ENCODE measurements at regions not wholly inside any gene's neighbourhood (a gene's known extent, or its start where the extent isn't known, plus 50 kb on each side); places are given as distances from the start of the nearest gene placed in this dataset.
A peak's percentile ranks its signal among the peaks of the same experiment; 100 is the strongest.

- Histone ChIP-seq H3K4me1 (replicated peaks in 1 of 2) (no peaks in the 10 kb centered on the region), H3K27ac (no peak overlapping the region), H3K4me3 (no peak overlapping the region)
- 82 to 100% (median 98%) methylated on average over 1 to 2 of the region's 2 CpGs for WGBS, 10 experiments
- in situ Hi-C loops (cut with MboI; ENCODE audit: low pct_unique_long_range_greater_than_20kb in 2 of 9, low sequenced_read_pairs in 9 of 9, unreplicated experiment in 9 of 9), result no loop called here
- no peak for ATAC-seq (replicated peaks in 6 of 8)
These were observed 263.5 kb downstream of the LMO4 start for GRCh38 chr1:87592156-87592555.

GRCh38 chr1:87594736-87595383 lies 266.2 kb downstream of the LMO4 start:
- Histone ChIP-seq H3K4me1 (replicated peaks in 1 of 2) (peaks cover 4 to 9% of the 10 kb centered on the region in 2 donors), H3K27ac (no peak overlapping the region), H3K4me3 (no peak overlapping the region)
- in situ Hi-C loops (cut with MboI; ENCODE audit: low pct_unique_long_range_greater_than_20kb in 2 of 9, low sequenced_read_pairs in 9 of 9, unreplicated experiment in 9 of 9), result no loop called here
- 8 to 89% (median 79%) methylated on average over 5 to 8 of the region's 8 CpGs; no CpG with 5 or more reads in 1 of the 10 experiments for WGBS, 10 experiments
- peak in 6 of 8 experiments; percentile 38 to 97 (median 60) for ATAC-seq (replicated peaks in 6 of 8)

DNA sequence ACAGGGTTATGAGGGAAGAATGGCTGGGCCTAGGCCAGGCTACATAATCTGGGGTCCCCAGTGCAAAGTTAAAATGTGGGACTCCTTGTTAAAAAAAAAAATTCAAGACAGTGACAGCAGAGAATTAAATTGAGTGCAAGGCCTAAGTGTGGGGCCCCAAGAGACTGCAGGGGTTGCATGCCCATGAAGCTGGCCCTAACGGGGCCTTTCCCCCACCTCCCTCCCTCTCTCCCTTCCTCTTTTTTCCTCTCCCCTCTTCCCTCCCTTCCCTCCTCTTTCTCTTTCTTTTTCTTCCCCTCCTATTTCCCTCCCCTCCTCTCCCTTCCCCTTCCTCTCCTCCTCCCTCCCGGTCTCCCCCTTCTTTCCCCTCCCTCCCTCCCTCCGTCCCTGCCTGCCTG lies 266.7 kb downstream of the LMO4 start:
- in situ Hi-C loops (cut with MboI; ENCODE audit: low pct_unique_long_range_greater_than_20kb in 2 of 9, low sequenced_read_pairs in 9 of 9, unreplicated experiment in 9 of 9), result no loop called here
- no peak for ATAC-seq (replicated peaks in 6 of 8)

GRCh38 chr1:87598429-87598828 lies 269.7 kb downstream of the LMO4 start:
- 67 to 100% (median 74%) methylated on average over 1 to 3 of the region's 3 CpGs; no CpG with 5 or more reads in 2 of the 10 experiments for WGBS, 10 experiments
- Histone ChIP-seq H3K4me3 (no peak overlapping the region), H3K4me1 (replicated peaks in 1 of 2) (peaks cover 16 to 18% of the 10 kb centered on the region in 2 donors), H3K27ac (no peak overlapping the region)
- peak in 1 of 8 experiments; percentile 12 for ATAC-seq (replicated peaks in 6 of 8)
- in situ Hi-C loops (cut with MboI; ENCODE audit: low pct_unique_long_range_greater_than_20kb in 2 of 9, low sequenced_read_pairs in 9 of 9, unreplicated experiment in 9 of 9), result no loop called here

More for the DNA sequence above, 266.7 kb downstream of the LMO4 start:
- no CpG with 5 or more reads among the region's 3 CpGs for WGBS, 10 experiments
- Histone ChIP-seq H3K4me3 (no peak overlapping the region), H3K27ac (no peak overlapping the region), H3K4me1 (replicated peaks in 1 of 2) (peaks cover 10 to 14% of the 10 kb centered on the region in 2 donors)

DNA sequence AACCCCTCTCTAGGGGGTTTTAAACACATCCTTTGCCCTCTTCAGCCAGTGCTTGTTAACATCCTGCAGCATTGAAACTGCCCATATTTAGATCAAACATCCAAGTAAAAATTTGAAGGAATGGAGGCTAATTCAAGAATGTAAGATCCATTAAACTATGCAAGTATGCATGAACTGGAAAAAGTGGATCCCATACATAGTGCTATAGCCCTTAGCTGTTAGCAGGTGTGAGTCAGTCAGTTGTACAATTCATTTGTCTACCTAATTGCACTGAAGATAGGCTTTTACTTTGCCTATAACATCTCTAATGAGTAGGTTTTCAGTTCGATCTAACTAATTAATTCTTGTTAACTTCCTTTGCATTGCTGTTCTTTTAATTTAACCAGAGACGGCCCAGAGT lies 270.9 kb downstream of the LMO4 start:
- in situ Hi-C loops (cut with MboI; ENCODE audit: low pct_unique_long_range_greater_than_20kb in 2 of 9, low sequenced_read_pairs in 9 of 9, unreplicated experiment in 9 of 9), result no loop called here
- Histone ChIP-seq H3K4me1 (replicated peaks in 1 of 2) (peaks cover 16 to 18% of the 10 kb centered on the region in 2 donors), H3K27ac (no peak overlapping the region), H3K4me3 (no peak overlapping the region)
- peak; percentile 27 to 77 (median 40) for ATAC-seq (replicated peaks in 6 of 8)
- WGBS, 10 experiments, result 21 to 86% (median 46%) methylated on average over 1 to 2 of the region's 2 CpGs; no CpG with 5 or more reads in 2 of the 10 experiments

DNA sequence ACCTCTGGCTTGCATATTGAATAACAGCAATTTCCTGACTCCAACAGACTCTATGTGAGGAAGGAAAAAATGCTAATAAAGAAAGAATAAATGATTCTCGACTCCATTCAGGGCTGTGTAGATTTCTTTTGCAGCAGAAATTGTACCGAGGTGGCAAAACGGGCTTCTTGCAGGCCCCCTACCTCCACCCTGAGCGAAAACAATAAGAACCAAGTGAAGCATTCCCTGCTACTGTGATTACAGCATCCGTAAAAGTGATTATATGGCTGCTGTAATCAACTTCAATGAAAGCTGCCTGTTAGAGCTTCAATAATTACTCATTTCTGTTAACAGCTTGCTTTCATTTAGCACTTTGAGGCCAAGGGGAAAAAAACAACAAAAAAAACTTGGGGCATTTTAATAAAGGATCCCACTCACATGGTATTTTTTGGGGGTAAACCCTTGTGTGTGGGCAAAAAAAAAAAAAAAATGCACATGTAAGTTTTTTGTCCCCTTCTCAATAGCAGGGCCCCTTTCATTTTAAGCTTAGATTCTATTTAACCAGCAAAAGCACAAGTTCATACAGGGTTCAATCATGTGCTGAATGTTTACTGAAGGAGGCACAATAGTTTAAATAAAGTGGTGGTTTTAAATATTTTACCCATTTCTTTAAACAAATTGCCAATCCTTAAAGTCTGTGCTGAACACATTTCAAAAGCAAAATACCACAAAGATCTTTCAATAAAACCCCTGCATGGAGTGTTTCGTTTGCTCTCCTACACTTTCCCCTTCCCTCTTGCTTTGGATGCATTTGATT lies 271.6 kb downstream of the LMO4 start:
- 10 to 63% (median 30%) methylated on average over 2 to 6 of the region's 6 CpGs for WGBS, 10 experiments
- peaks cover 16 to 18% of the 10 kb centered on the region in 2 donors for H3K4me1 ChIP-seq (replicated peaks in 1 of 2)
- in situ Hi-C loops (cut with MboI; ENCODE audit: low pct_unique_long_range_greater_than_20kb in 2 of 9, low sequenced_read_pairs in 9 of 9, unreplicated experiment in 9 of 9), result no loop called here
- no peak overlapping the region for H3K27ac ChIP-seq
- no peak overlapping the region for H3K4me3 ChIP-seq
- ATAC-seq (replicated peaks in 6 of 8), result peak in 5 of 8 experiments; percentile 46 to 65 (median 53)

DNA sequence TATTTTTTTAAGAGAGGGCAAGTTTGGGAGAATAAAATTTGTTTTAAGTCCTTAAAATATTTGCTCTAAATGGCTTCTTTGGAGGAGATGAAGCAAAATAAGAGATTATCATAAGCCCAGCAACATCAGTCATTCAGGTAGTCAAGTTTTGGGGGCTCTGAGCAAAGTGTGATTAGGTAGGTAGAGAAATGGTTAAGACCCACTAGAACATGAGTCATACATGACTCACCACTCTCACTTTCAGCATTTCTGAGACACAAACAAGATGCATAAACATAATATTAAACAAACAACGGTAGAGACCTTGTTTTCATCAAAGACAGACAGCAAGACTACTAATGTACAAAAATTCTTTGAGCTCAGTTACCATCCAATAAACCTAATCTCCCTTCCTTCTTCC lies 272.2 kb downstream of the LMO4 start:
- Histone ChIP-seq H3K4me3 (no peak overlapping the region), H3K27ac (no peak overlapping the region), H3K4me1 (replicated peaks in 1 of 2) (peaks cover 16 to 18% of the 10 kb centered on the region in 2 donors)
- in situ Hi-C loops (cut with MboI; ENCODE audit: low pct_unique_long_range_greater_than_20kb in 2 of 9, low sequenced_read_pairs in 9 of 9, unreplicated experiment in 9 of 9), result no loop called here
- WGBS, 10 experiments, result 0 to 75% (median 55%) methylated on average over 1 of the region's 1 CpG; no CpG with 5 or more reads in 3 of the 10 experiments
- ATAC-seq (replicated peaks in 6 of 8), result peak in 2 of 8 experiments; percentile 32 to 57

DNA sequence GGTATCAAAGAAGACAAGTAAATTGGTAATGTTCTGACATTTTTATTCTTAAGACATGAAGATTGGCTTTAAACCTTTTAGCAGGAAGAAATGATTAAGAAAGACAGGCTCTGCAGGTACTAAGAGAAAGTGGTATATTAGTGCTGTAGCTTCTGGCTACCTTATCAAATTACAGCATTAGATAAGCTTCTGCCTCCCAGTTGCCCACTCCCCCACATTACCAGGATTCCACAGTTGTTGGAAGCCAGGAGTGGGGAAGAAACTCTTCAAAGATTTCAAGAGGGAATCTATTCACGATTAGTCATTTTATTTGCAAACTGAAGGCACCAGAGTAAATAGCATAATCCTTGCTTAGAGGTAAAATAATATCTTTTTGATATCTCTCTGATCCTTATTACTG lies 274.9 kb downstream of the LMO4 start:
- in situ Hi-C loops (cut with MboI; ENCODE audit: low pct_unique_long_range_greater_than_20kb in 2 of 9, low sequenced_read_pairs in 9 of 9, unreplicated experiment in 9 of 9), result no loop called here
- no peak for ATAC-seq (replicated peaks in 6 of 8)

GRCh38 chr1:87612956-87613355 lies 284.3 kb downstream of the LMO4 start:
- ATAC-seq (replicated peaks in 6 of 8), result no peak
- in situ Hi-C loops (cut with MboI; ENCODE audit: low pct_unique_long_range_greater_than_20kb in 2 of 9, low sequenced_read_pairs in 9 of 9, unreplicated experiment in 9 of 9), result no loop called here
- Histone ChIP-seq H3K4me1 (replicated peaks in 1 of 2) (no peaks in the 10 kb centered on the region), H3K4me3 (no peak overlapping the region), H3K27ac (no peak overlapping the region)
- WGBS, 10 experiments, result 67 to 100% (median 93%) methylated on average over 2 to 3 of the region's 3 CpGs; no CpG with 5 or more reads in 1 of the 10 experiments

More for the DNA sequence above, 274.9 kb downstream of the LMO4 start:
- 25 to 100% (median 85%) methylated on average over 1 of the region's 1 CpG; no CpG with 5 or more reads in 3 of the 10 experiments for WGBS, 10 experiments
- H3K27ac ChIP-seq, result no peak overlapping the region
- peaks cover 16 to 18% of the 10 kb centered on the region in 2 donors for H3K4me1 ChIP-seq (replicated peaks in 1 of 2)
- H3K4me3 ChIP-seq, result no peak overlapping the region

DNA sequence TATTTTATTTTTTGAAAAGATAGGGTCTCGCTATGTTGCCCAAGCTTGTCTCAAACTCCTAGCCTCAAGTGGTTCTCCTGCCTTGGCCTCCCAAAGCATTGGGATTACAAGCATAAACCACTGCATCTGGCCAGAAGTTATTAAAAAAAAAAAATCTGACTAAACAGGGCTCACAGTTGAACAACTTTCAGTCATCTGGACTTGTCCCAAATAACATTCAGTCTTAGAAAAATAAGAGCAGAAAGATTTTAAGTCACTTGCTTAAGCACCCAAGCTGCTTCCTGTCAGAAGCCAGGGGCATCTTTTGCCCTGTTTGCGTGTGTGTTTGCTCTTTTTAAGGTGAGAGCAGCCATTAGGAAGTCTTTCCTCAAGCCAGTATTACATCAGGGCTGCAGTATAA lies 286.8 kb downstream of the LMO4 start:
- no peaks in the 10 kb centered on the region for H3K4me1 ChIP-seq (replicated peaks in 1 of 2)
- no peak overlapping the region for H3K27ac ChIP-seq
- WGBS, 10 experiments, result 90 to 100% (median 100%) methylated on average over 2 of the region's 2 CpGs; no CpG with 5 or more reads in 5 of the 10 experiments
- in situ Hi-C loops (cut with MboI; ENCODE audit: low pct_unique_long_range_greater_than_20kb in 2 of 9, low sequenced_read_pairs in 9 of 9, unreplicated experiment in 9 of 9), result no loop called here
- no peak overlapping the region for H3K4me3 ChIP-seq
- ATAC-seq (replicated peaks in 6 of 8), result no peak

GRCh38 chr1:87615901-87616300 lies 287.2 kb downstream of the LMO4 start:
- no peak overlapping the region for H3K27ac ChIP-seq
- ATAC-seq (replicated peaks in 6 of 8), result peak in 1 of 8 experiments; percentile 57
- no peaks in the 10 kb centered on the region for H3K4me1 ChIP-seq (replicated peaks in 1 of 2)
- in situ Hi-C loops (cut with MboI; ENCODE audit: low pct_unique_long_range_greater_than_20kb in 2 of 9, low sequenced_read_pairs in 9 of 9, unreplicated experiment in 9 of 9), result no loop called here
- 29 to 100% (median 84%) methylated on average over 1 to 2 of the region's 2 CpGs; no CpG with 5 or more reads in 2 of the 10 experiments for WGBS, 10 experiments
- H3K4me3 ChIP-seq, result no peak overlapping the region

DNA sequence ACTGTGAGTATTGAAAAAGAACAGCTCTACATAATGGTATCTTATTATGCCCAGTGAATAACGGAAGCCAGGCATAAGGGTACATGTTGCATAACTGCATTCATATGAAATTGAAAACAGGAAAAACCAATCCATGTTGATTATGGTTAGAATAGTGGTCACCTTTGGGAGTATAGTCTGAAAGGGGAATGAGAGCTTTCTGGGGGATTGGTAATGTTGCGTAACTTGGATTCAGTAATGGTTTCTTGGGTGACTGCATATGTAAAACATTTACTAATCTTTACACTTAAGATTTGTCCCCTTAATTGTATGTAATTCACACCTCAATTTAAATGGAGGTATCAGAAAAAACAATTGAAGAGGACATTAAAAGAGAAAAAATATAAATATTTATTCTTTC lies 292.1 kb downstream of the LMO4 start:
- 73 to 100% (median 96%) methylated on average over 1 to 2 of the region's 2 CpGs; no CpG with 5 or more reads in 1 of the 10 experiments for WGBS, 10 experiments
- H3K4me1 ChIP-seq (replicated peaks in 1 of 2), result no peaks in the 10 kb centered on the region
- in situ Hi-C loops (cut with MboI; ENCODE audit: low pct_unique_long_range_greater_than_20kb in 2 of 9, low sequenced_read_pairs in 9 of 9, unreplicated experiment in 9 of 9), result no loop called here
- no peak for ATAC-seq (replicated peaks in 6 of 8)
- no peak overlapping the region for H3K27ac ChIP-seq
- H3K4me3 ChIP-seq, result no peak overlapping the region

DNA sequence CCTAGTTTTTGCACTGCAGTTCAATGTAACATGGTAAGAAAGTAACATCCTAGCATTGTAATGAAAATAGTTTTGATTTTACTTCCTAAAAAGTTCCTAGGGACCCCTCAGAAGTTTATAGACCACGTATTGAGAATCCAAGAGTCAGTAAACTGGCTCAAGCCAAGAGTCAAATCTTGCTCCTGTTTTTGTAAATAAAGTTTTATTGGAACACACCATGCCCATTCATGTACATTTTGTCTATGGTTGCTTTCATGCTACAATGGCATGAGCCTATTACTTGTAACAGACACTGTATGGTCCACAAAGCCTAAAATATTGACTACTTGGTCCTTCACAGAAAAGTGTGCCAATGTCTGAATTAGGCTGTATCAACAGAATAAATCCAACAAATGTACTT lies 301.0 kb downstream of the LMO4 start:
- in situ Hi-C loops (cut with MboI; ENCODE audit: low pct_unique_long_range_greater_than_20kb in 2 of 9, low sequenced_read_pairs in 9 of 9, unreplicated experiment in 9 of 9), result no loop called here
- H3K4me1 ChIP-seq (replicated peaks in 1 of 2), result no peaks in the 10 kb centered on the region
- no peak overlapping the region for H3K4me3 ChIP-seq
- no peak overlapping the region for H3K27ac ChIP-seq
- WGBS, 10 experiments, result 20 to 100% (median 57%) methylated on average over 1 of the region's 1 CpG; no CpG with 5 or more reads in 3 of the 10 experiments
- no peak for ATAC-seq (replicated peaks in 6 of 8)
